Left ventricle myocardium superior (tissue), 1 donor: ENCODE measurements at regions not wholly inside any gene's neighbourhood (a gene's known extent, or its start where the extent isn't known, plus 50 kb on each side); places are given as distances from the start of the nearest gene placed in this dataset.
A peak's percentile ranks its signal among the peaks of the same experiment; 100 is the strongest.
"Not testable (repeated sequence)": the region's sequence is repeated elsewhere in the genome, so short reads cannot be mapped to it uniquely, and the experiment has no call there.

Experiments
- ATAC-seq: fragments of 200-7000 bp; cut with Tn5 transposase; one replicate; pipeline ENCODE4 v1.9.1; 2020; ENCODE audit warnings: mild to moderate bottlenecking, moderate library complexity
- DNase-seq: peaks from one replicate; pipeline ENCODE4 v3.0.0-alpha.2; 2020
- intact Hi-C: fragments of 100-400 bp; cut with micrococcal nuclease; formaldehyde crosslinking; loops from one replicate; pipeline ENCODE4 v1.11.0; 2022
- donor health status: DM: no; HTN: yes; CAD: no; lungs with severe emphysema.

- DNase-seq = no peak
- intact Hi-C loops = no loop called here
- ATAC-seq = no peak
Measured at GRCh38 chr2:35530615-35531135, 824.9 kb upstream of the CRIM1 start.

DNA sequence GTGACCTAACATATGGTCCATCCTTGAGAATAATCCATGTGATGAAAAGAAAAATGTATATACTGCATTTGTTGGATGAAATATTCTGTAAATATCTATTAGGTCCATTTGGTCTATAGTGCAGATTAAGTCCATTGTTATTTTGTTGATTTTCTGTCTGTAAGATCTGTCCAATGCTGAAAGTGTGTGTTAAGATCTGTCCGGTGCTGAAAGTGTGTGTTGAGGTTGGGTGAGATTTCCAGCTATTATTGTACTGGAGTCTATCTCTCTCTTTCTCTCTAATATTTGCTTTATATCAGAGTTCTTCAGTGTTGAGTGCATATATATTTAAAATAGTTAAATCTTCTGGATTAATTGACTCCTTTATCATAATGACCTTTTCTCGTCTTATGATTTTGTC lies 828.8 kb upstream of the CRIM1 start:
- no peak for ATAC-seq
- intact Hi-C loops = no loop called here
- no peak for DNase-seq

DNA sequence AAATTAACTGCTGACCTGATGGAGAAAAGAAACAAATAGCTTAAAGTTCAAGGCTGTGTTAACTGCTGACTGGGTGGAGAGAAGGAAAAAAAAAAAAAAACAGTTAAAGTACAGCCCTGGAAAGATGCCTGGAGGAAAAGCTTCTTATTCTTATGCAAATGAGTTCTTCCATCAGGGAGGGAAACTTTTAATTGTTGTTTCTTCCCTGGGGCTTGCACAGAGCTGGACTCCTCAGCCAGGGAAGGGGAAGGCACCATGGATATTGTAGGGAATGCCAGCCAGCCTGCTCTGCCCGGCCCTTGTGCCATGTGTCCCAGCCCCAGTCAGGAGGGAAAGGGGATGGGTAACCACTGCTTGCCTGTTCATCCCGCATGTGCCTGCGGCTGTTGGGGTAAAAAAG lies 833.1 kb upstream of the CRIM1 start:
- ATAC-seq (no peak), DNase-seq (no peak)
- intact Hi-C loops = no loop called here

DNA sequence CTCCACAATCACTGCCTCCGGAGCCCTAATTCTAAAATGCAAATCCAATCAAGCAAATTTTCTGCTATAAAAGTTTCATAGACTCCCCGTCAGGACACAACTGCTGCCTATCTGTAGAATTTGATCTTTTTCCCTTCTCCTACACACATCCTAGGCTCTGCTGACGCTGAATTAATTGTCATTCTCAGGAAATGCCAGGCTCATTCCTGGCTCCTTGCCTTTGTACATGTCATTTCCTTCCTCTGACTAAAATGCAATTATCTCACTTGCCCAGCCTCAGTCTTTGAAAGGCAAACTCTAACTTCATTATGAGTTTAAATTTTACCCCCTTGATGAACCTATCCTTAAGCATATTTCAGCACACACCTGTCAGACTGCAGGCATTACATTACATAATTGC lies 844.9 kb upstream of the CRIM1 start:
- ATAC-seq (no peak), DNase-seq (no peak)
- intact Hi-C loops = no loop called here

DNA sequence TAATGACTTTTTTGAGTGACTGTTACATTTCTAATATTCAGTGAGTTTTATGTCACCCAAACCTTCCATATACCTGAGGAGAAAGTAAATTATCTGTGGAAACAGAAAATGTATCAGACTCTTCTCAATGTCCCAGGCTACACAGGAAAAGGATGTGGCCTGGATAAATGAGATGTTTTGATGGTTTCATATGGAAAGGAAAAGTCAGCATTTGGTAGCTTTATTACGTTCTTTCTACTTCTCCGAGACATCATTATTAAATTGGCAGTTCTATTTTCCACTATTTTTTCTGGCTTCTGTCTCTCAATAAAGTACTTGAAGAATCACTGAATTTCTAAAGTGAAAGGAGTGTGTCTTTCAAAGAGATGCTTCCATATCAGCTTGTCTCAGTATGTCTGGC lies 847.0 kb upstream of the CRIM1 start:
- no peak for DNase-seq
- intact Hi-C loops = no loop called here
- ATAC-seq = no peak

DNA sequence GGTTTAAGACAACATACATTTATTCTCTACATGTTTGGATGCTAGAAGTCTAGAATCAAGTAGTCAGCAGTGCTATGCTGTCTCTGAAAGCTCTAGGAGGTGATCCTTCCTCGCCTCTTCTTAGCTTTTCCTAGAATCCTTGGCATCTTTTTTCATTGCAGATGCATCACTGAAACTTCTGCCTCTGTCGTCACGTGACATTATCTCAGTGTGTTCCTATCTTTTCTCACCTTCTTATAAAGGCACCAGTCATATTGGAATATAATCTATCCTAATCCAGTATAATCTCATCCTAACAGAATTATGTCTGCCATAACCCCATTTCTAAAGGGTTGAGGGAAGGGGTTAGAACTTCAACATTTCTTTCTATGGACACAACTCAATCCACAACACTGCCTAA lies 851.2 kb upstream of the CRIM1 start:
- intact Hi-C loops = no loop called here
- DNase-seq (no peak), ATAC-seq (no peak)

DNA sequence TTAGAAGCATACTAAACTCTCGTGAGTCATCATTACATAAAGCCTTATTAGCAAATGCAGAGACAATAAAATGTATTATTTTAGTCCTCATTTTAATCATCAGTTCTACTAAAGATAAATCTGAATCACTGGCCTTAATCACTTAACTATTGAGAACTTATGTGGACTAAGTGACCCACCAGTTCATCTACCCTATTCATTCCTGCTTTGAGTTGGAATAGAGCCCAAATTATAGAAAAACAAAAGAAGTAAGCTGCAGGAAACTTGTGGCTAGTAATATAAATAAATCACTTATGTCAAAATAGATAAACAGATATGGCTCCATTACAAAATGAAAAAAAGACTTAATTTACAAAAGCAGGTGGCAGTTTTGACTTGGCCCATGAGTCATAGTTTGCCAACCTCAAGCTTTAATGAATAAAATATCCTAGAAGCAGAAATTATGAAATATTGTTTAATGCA lies 851.8 kb upstream of the CRIM1 start:
- intact Hi-C loops = no loop called here
- no peak for DNase-seq
- no peak for ATAC-seq

- ATAC-seq (no peak), DNase-seq (no peak)
- intact Hi-C loops = no loop called here
Measured at GRCh38 chr2:35503311-35503710, 852.3 kb upstream of the CRIM1 start.

DNA sequence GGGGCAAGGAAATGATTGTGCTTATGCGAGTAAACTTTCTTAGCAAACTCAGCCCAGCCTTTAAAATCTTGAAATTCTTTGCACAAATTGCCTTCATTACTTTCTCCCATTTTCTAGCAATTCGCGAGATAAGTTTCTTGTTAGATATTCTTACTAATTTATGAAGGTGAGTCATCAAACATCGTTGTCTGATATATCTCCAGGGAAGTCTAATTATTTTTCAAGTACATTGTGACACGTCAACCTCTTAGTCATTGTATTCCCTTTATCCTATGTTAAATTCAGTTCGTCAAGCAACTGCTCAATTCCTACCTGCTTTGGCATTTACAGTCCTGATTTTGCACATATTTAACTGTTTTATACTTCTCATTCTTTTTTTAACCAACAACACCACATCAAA lies 854.5 kb upstream of the CRIM1 start:
- no peak for DNase-seq
- no peak for ATAC-seq
- intact Hi-C loops = no loop called here

- no peak for ATAC-seq
- no peak for DNase-seq
- intact Hi-C loops = no loop called here
Measured at GRCh38 chr2:35496022-35496421, 859.6 kb upstream of the CRIM1 start.

DNA sequence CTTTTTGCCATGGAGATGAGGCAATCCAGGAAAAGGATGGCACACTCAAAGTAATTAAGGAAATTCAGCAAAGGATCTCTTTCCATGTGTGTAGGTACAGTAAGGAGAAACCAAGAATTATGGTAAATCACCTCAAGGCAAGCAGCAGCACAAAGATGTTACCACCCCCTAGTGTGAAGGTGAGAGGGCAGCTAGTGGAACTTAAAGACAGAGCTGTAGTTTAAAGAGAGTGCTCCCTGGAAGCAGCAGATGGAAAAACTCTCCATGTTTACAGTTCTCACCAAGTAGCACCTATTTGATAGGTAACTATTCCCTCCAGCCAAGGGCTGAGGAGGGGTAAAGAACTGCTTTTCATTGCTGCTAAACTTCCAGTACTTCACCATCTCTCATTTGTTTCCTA lies 860.4 kb upstream of the CRIM1 start:
- intact Hi-C loops = no loop called here
- ATAC-seq (no peak), DNase-seq (no peak)

GRCh38 chr2:35478121-35478520 lies 877.5 kb upstream of the CRIM1 start:
- intact Hi-C loops, ATAC-seq, DNase-seq: not testable (repeated sequence)

DNA sequence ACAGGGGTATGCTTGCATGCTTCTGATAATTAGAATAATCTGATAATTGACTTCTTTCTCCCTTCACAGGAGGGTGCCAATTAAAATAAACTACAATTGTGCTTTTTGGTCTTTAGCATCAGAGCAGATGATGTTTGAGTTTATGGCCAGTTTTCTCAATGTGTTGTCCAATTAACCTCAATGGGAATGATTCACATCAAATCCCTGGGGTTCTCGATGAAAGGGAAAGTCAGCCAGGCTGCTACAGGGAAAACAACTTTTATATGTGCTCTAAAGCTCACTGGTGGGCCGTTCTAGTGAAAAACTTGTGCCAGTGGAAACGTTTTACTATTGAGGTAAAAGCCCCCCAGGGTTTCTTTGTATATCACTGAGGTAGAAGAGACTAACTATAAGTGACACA lies 887.3 kb upstream of the CRIM1 start:
- intact Hi-C loops = no loop called here
- DNase-seq = no peak
- ATAC-seq = no peak

- DNase-seq (no peak), ATAC-seq (no peak)
- intact Hi-C loops = no loop called here
Measured at GRCh38 chr2:35463805-35464596, 891.6 kb upstream of the CRIM1 start.

GRCh38 chr2:35462226-35462998 lies 893.2 kb upstream of the CRIM1 start:
- DNase-seq (no peak), ATAC-seq (no peak)
- intact Hi-C loops = no loop called here

DNA sequence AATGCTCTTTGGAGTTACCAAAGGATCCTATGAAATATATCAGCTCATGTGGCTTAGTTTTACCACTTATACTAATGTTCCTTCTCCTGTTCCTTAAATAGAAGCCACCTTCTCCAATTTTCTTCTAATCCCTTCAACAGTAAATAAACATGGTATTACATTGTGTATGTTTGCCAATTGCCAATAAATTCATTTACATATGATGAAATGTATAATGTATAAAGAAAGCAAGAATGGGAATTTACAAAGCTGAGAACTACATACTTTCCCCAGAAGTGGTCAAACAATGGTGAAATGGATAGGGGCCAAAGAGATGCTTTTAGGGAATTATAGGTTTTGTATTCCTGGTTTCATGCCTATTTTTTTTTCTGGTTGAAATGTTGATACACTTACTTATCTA lies 894.2 kb upstream of the CRIM1 start:
- ATAC-seq (no peak), DNase-seq (no peak)
- intact Hi-C loops = no loop called here

- intact Hi-C loops = no loop called here
- DNase-seq (no peak), ATAC-seq (no peak)
Measured at GRCh38 chr2:35454966-35455638, 900.5 kb upstream of the CRIM1 start.

GRCh38 chr2:35447821-35448220 lies 907.8 kb upstream of the CRIM1 start:
- no peak for ATAC-seq
- intact Hi-C loops = no loop called here
- DNase-seq = no peak

GRCh38 chr2:35447215-35447614 lies 908.4 kb upstream of the CRIM1 start:
- no peak for DNase-seq
- peak; percentile 20 for ATAC-seq
- intact Hi-C loops = no loop called here

DNA sequence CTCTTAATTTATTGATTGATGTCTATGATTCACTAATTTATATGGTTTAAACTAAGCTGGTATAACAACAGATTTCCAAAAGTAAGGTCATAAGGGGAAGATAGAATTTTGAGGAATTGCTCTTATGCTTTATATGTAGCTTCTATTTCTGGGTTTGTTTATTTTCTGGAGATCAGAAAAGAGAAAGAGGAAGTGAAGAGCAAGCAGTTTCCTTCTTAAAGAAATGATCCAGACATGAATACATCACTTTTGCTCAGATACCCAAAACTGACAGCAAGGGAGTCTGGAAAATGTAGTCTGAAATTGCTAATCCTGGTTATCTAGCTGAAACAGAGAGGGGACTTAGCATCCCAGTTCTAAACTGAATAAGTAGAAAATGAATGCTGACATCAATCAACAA lies 912.5 kb upstream of the CRIM1 start:
- intact Hi-C loops = no loop called here
- no peak for ATAC-seq
- DNase-seq = no peak
